Panc1 (cell line): ENCODE measurements at regions not wholly inside any gene's neighbourhood (a gene's known extent, or its start where the extent isn't known, plus 50 kb on each side); places are given as distances from the start of the nearest gene placed in this dataset.

Experiments
- ATAC-seq: fragments of 200-7000 bp; cut with Tn5 transposase; 2 replicates; pipeline ENCODE4 v1.9.1; 2020; ENCODE audit warnings: mild to moderate bottlenecking, moderate library complexity
- BruUV-seq: library from RNA; stranded (reverse); fragments of 400-500 nt; replicated peaks from 2 replicates; lab custom pipeline; 2021; lab: Mats Ljungman, UMichigan
- CTCF ChIA-PET: fragments of 300-600 bp; sonication (Branson Sonifier 250); formaldehyde crosslinking; loops from one replicate; lab custom pipeline; 2022; ENCODE audit warnings: antibody characterized with exemption; lab: Charles Lee
- POLR2A ChIA-PET: fragments of 300-600 bp; sonication (Branson Sonifier 250); formaldehyde crosslinking; loops from one replicate; lab custom pipeline; 2022; ENCODE audit warnings: antibody characterized with exemption; lab: Charles Lee
- DNase-seq: peaks from one replicate; pipeline ENCODE4 v3.0.0-alpha.2; 2010; ENCODE audit warnings: low read depth, low spot score
- H3K27ac ChIP-seq: 2 replicates; pipeline ENCODE4 v1.5.1; 2011; ENCODE audit warnings: mild to moderate bottlenecking, low read length, inconsistent platforms
- H3K27me3 ChIP-seq: fragments of 200-500 bp; sonication (Bioruptor generic); 2 replicates; pipeline ENCODE4 v1.6.0; 2014; ENCODE audit warnings: low read length, inconsistent platforms; ENCODE audit not compliant: control insufficient read depth, insufficient read depth
- H3K36me3 ChIP-seq: fragments of 200-500 bp; sonication (Bioruptor generic); 2 replicates; pipeline ENCODE4 v1.5.1; 2014; ENCODE audit warnings: inconsistent platforms, mild to moderate bottlenecking, low read length, moderate library complexity; ENCODE audit not compliant: control insufficient read depth, insufficient read depth
- H3K4me1 ChIP-seq: 2 replicates; pipeline ENCODE4 v1.5.1; 2011; ENCODE audit warnings: inconsistent platforms, mild to moderate bottlenecking, low read length, moderate library complexity; ENCODE audit not compliant: control insufficient read depth, insufficient read depth
- H3K4me3 ChIP-seq, 2 experiments: 2 replicates each; pipeline ENCODE4 v1.5.1; 2011 to 2012; ENCODE audit warnings: low read depth in 2 of 2, low read length in 2 of 2, mild to moderate bottlenecking in 2 of 2, inconsistent platforms in 1 of 2, moderate library complexity in 1 of 2
- H3K9me3 ChIP-seq: fragments of 200-500 bp; sonication (Bioruptor generic); 2 replicates; pipeline ENCODE4 v1.5.1; 2014; ENCODE audit warnings: low read depth, mild to moderate bottlenecking, inconsistent platforms, low read length, moderate library complexity; ENCODE audit not compliant: control insufficient read depth, insufficient read depth
- POLR2AphosphoS5 ChIP-seq: IDR thresholded peaks from 2 replicates; pipeline ENCODE4 v1.6.1; 2012; ENCODE audit warnings: mild to moderate bottlenecking, low read depth, low read length, moderate library complexity
- SIN3A ChIP-seq: IDR thresholded peaks from 2 replicates; pipeline ENCODE4 v1.6.1; 2012; ENCODE audit warnings: low read depth, mild to moderate bottlenecking, low read length, moderate library complexity, borderline replicate concordance; ENCODE audit not compliant: insufficient read depth
- TCF7L2 ChIP-seq: IDR thresholded peaks from 2 replicates; pipeline ENCODE4 v1.6.1; 2011; ENCODE audit warnings: mild to moderate bottlenecking, low read depth, low read length, inconsistent platforms
- in situ Hi-C: cut with HindIII; loops from 2 replicates; pipeline ENCODE4 v1.10.0; 2016; ENCODE audit warnings: low sequenced_read_pairs, low pct_unique_long_range_greater_than_20kb
- intact Hi-C: fragments of 100-400 bp; cut with micrococcal nuclease; formaldehyde crosslinking; loops from one replicate; pipeline ENCODE4 v1.10.0; 2022; ENCODE audit not compliant: unreplicated experiment
- TF ChIP-seq, protein P1 (sequence below), 2 experiments: IDR thresholded peaks; 2 replicates each; pipeline ENCODE4 v1.6.1; 2011 to 2012; ENCODE audit warnings: low read depth in 2 of 2, control low read depth in 1 of 2, low read length in 1 of 2, mild to moderate bottlenecking in 1 of 2, moderate library complexity in 1 of 2; ENCODE audit not compliant: insufficient read depth in 1 of 2
- TF ChIP-seq, protein P2 (sequence below): fragments of 450-650 bp; IDR thresholded peaks from 2 replicates; pipeline ENCODE4 v1.5.1; 2017; ENCODE audit warnings: mild to moderate bottlenecking

DNA sequence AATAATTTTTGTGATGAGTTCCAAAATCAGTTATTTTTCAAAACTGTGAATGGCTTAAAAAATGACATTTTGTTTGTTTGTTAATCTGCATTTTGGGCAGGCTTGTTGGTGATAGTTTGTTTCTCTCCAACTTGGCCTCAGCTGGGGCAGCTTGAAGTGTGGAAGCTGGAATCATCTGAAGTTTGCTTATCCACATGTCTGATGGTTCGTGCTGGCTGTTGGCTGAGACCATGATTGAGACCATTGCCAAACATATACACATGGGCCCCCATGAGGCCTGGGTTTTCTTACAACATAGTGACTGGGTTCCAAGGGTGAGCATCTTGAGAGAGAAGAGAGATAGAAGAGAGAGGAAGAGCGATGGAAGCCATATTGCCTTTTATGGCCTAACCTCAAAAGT is 201.2 kb downstream of the NDFIP2 start:
- H3K9me3 ChIP-seq, result no peaks in the 10 kb centered on the region
- H3K4me1 ChIP-seq, result no peaks in the 10 kb centered on the region
- ATAC-seq (no peak), DNase-seq (no peak)
- H3K27me3 ChIP-seq, result no peaks in the 10 kb centered on the region
- intact Hi-C loops, result no loop called here
- H3K36me3 ChIP-seq, result no peaks in the 10 kb centered on the region
- BruUV-seq, result no TSS peak
- no peak overlapping the region for H3K27ac ChIP-seq
- TF ChIP-seq, protein P1, sequence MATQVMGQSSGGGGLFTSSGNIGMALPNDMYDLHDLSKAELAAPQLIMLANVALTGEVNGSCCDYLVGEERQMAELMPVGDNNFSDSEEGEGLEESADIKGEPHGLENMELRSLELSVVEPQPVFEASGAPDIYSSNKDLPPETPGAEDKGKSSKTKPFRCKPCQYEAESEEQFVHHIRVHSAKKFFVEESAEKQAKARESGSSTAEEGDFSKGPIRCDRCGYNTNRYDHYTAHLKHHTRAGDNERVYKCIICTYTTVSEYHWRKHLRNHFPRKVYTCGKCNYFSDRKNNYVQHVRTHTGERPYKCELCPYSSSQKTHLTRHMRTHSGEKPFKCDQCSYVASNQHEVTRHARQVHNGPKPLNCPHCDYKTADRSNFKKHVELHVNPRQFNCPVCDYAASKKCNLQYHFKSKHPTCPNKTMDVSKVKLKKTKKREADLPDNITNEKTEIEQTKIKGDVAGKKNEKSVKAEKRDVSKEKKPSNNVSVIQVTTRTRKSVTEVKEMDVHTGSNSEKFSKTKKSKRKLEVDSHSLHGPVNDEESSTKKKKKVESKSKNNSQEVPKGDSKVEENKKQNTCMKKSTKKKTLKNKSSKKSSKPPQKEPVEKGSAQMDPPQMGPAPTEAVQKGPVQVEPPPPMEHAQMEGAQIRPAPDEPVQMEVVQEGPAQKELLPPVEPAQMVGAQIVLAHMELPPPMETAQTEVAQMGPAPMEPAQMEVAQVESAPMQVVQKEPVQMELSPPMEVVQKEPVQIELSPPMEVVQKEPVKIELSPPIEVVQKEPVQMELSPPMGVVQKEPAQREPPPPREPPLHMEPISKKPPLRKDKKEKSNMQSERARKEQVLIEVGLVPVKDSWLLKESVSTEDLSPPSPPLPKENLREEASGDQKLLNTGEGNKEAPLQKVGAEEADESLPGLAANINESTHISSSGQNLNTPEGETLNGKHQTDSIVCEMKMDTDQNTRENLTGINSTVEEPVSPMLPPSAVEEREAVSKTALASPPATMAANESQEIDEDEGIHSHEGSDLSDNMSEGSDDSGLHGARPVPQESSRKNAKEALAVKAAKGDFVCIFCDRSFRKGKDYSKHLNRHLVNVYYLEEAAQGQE (IDR thresholded peaks at IDR 0.05; ENCODE audit: insufficient read depth in 1 of 2, low read depth in 2 of 2, low read length in 1 of 2), result no peak
- TF ChIP-seq POLR2AphosphoS5, result no peak
- TF ChIP-seq, protein P2, sequence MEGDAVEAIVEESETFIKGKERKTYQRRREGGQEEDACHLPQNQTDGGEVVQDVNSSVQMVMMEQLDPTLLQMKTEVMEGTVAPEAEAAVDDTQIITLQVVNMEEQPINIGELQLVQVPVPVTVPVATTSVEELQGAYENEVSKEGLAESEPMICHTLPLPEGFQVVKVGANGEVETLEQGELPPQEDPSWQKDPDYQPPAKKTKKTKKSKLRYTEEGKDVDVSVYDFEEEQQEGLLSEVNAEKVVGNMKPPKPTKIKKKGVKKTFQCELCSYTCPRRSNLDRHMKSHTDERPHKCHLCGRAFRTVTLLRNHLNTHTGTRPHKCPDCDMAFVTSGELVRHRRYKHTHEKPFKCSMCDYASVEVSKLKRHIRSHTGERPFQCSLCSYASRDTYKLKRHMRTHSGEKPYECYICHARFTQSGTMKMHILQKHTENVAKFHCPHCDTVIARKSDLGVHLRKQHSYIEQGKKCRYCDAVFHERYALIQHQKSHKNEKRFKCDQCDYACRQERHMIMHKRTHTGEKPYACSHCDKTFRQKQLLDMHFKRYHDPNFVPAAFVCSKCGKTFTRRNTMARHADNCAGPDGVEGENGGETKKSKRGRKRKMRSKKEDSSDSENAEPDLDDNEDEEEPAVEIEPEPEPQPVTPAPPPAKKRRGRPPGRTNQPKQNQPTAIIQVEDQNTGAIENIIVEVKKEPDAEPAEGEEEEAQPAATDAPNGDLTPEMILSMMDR, result no peak
- no peak for TF ChIP-seq SIN3A
- no peak for TF ChIP-seq TCF7L2
- POLR2A ChIA-PET, result no interaction called here
- in situ Hi-C loops, result no loop called here
- CTCF ChIA-PET, result no interaction called here
- H3K4me3 ChIP-seq, result no peak overlapping the region

DNA sequence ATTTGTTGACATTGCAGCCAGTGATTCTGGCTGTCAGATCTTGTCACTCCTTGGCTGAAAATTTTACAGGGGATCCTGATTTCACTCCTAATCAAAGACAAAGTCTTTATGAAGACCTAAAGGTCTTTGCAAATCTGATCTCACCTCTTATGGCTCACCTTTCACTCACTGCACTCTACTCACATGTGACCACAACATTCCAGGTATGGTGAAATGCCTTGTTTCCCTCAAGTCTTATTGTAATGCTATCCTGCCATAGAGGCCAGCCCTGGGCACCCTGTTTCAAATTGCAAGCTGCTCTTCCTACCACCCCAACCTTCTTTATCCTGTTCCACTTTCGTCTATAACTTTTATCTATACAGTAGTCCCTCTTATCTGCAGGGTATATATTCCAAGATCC is 200.1 kb downstream of the NDFIP2 start:
- TF ChIP-seq POLR2AphosphoS5 (no peak), TCF7L2 (no peak), SIN3A (no peak)
- Histone ChIP-seq H3K27ac (no peak overlapping the region; the same call in 1 of the 2 replicates), H3K4me1 (no peaks in the 10 kb centered on the region), H3K27me3 (no peaks in the 10 kb centered on the region), H3K9me3 (no peaks in the 10 kb centered on the region), H3K36me3 (no peaks in the 10 kb centered on the region), H3K4me3 (no peak overlapping the region)
- ChIA-PET CTCF (no interaction called here), POLR2A (interaction anchor here (0.7 kb wide), 1 partner anchor 689 kb away, joined by 3 read pairs; no protein-coding TSS in a partner anchor)
- DNase-seq (no peak), ATAC-seq (no peak)
- in situ Hi-C loops (no loop called here), intact Hi-C loops (no loop called here)
- no TSS peak for BruUV-seq

DNA sequence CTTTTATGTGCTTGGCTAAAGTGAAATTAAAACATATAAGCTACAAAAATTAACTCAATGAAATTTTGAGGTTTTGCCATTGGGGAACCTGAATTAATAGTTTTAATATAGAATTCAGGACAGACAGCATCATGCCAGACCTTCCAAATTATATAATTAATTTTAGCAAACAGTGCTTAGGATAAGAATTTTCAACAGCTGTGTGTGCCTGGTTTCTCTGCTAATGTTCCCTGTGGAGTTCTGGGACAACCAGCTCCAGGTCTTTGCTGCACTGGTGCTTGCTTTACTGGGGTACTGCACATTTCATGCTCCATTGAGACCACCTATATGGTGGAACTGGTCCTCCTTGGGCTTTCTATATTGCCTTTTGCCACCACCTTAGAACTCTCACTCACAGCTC is 199.5 kb downstream of the NDFIP2 start:
- intact Hi-C loops, result no loop called here
- Histone ChIP-seq H3K9me3 (no peaks in the 10 kb centered on the region), H3K36me3 (no peaks in the 10 kb centered on the region), H3K27ac (no peak overlapping the region; the same call in 1 of the 2 replicates), H3K4me1 (no peaks in the 10 kb centered on the region), H3K27me3 (no peaks in the 10 kb centered on the region), H3K4me3 (no peak overlapping the region)
- no peak for ATAC-seq
- in situ Hi-C loops, result no loop called here
- DNase-seq, result no peak
- ChIA-PET POLR2A (interaction anchor here (0.7 kb wide), 1 partner anchor 689 kb away, joined by 3 read pairs; no protein-coding TSS in a partner anchor), CTCF (no interaction called here)
- BruUV-seq, result no TSS peak
- TF ChIP-seq SIN3A (no peak), TCF7L2 (no peak), POLR2AphosphoS5 (no peak)
- TF ChIP-seq, protein P1 (IDR thresholded peaks at IDR 0.05; ENCODE audit: insufficient read depth in 1 of 2, low read depth in 2 of 2, low read length in 1 of 2), result no peak
- TF ChIP-seq, protein P2, result no peak
